OCI-LY7 (cell line): ENCODE measurements at regions not wholly inside any gene's neighbourhood (a gene's known extent, or its start where the extent isn't known, plus 50 kb on each side); places are given as distances from the start of the nearest gene placed in this dataset.

Experiments used
- BruUV-seq: library from RNA; stranded (reverse); fragments of 400-500 nt; replicated peaks from 2 replicates; lab custom pipeline; 2021; lab: Mats Ljungman, UMichigan
- CTCF ChIA-PET: fragments of 300-600 bp; sonication (Branson Sonifier 250); formaldehyde crosslinking; loops from one replicate; lab custom pipeline; 2022; ENCODE audit warnings: antibody characterized with exemption; ENCODE audit not compliant: unreplicated experiment; lab: Charles Lee
- POLR2A ChIA-PET: fragments of 300-600 bp; sonication (Branson Sonifier 250); formaldehyde crosslinking; loops from one replicate; lab custom pipeline; 2022; ENCODE audit warnings: antibody characterized with exemption; lab: Charles Lee
- DNase-seq: peaks from one replicate; pipeline ENCODE4 v3.0.0-alpha.2; 2015; ENCODE audit warnings: low spot score
- H2AFZ ChIP-seq: fragments of 200-600 bp; sonication (generic), shearing (Covaris generic); 2 replicates; pipeline ENCODE4 v1.6.1; 2014; ENCODE audit warnings: mild to moderate bottlenecking, antibody characterized with exemption, low read length, moderate library complexity
- H3K27ac ChIP-seq: fragments of 200-600 bp; sonication (generic); 2 replicates; pipeline ENCODE4 v1.5.1; 2014; ENCODE audit warnings: mixed run types, low read depth, mild to moderate bottlenecking, moderate library complexity, low read length, inconsistent platforms; ENCODE audit not compliant: poor library complexity, severe bottlenecking
- H3K36me3 ChIP-seq: fragments of 200-600 bp; sonication (generic); 2 replicates; pipeline ENCODE4 v1.6.1; 2014; ENCODE audit warnings: mild to moderate bottlenecking, antibody characterized with exemption, low read length, moderate library complexity, mixed read lengths; ENCODE audit not compliant: insufficient read depth
- H3K4me1 ChIP-seq: fragments of 200-600 bp; sonication (generic); 2 replicates; pipeline ENCODE4 v1.5.1; 2014; ENCODE audit warnings: mild to moderate bottlenecking, low read length; ENCODE audit not compliant: insufficient read depth, poor library complexity, severe bottlenecking
- H3K4me2 ChIP-seq: fragments of 200-600 bp; sonication (generic); 2 replicates; pipeline ENCODE4 v1.6.1; 2014; ENCODE audit warnings: mild to moderate bottlenecking, low read length
- H3K4me3 ChIP-seq: fragments of 200-600 bp; sonication (generic); 2 replicates; pipeline ENCODE4 v1.5.1; 2014; ENCODE audit warnings: mild to moderate bottlenecking, low read depth, low read length; ENCODE audit not compliant: poor library complexity, severe bottlenecking
- H3K79me2 ChIP-seq: fragments of 200-600 bp; sonication (generic); 2 replicates; pipeline ENCODE4 v1.6.1; 2016; ENCODE audit warnings: low read depth, mild to moderate bottlenecking, low read length, moderate library complexity, mixed read lengths; ENCODE audit not compliant: insufficient read depth
- H3K9me2 ChIP-seq: fragments of 200-600 bp; sonication (generic); 2 replicates; pipeline ENCODE4 v1.6.1; 2016; ENCODE audit warnings: mild to moderate bottlenecking, low read length, mixed read lengths; ENCODE audit not compliant: insufficient read depth
- H3K9me3 ChIP-seq: fragments of 200-600 bp; sonication (generic); 2 replicates; pipeline ENCODE4 v1.6.1; 2014; ENCODE audit warnings: mild to moderate bottlenecking, mixed run types, low read length, mixed read lengths
- H4K20me1 ChIP-seq: fragments of 200-600 bp; sonication (generic); 2 replicates; pipeline ENCODE4 v1.6.1; 2014; ENCODE audit warnings: mild to moderate bottlenecking, antibody characterized with exemption, low read length, moderate library complexity, mixed read lengths; ENCODE audit not compliant: insufficient read depth
- CTCF ChIP-seq: fragments of 200-600 bp; sonication (generic); conservative IDR thresholded peaks from 2 replicates; pipeline ENCODE4 v1.5.1; 2014; ENCODE audit warnings: mild to moderate bottlenecking, antibody characterized with exemption, low read length, moderate library complexity, mixed read lengths
- EZH2phosphoT487 ChIP-seq: fragments of 200-600 bp; sonication (generic); IDR thresholded peaks from 2 replicates; pipeline ENCODE4 v1.6.1; 2018; ENCODE audit warnings: low read depth, borderline replicate concordance, mild to moderate bottlenecking, mixed run types, antibody characterized with exemption, low read length, moderate library complexity, mixed read lengths
- intact Hi-C: fragments of 100-400 bp; cut with micrococcal nuclease; formaldehyde crosslinking; loops from one replicate; pipeline ENCODE4 v1.10.0; 2022; ENCODE audit not compliant: unreplicated experiment

GRCh38 chr3:178306432-178307115 lies 229.7 kb upstream of the KCNMB2 start:
- no peak overlapping the region for H3K4me2 ChIP-seq
- H3K79me2 ChIP-seq: no peaks in the 10 kb centered on the region
- H2AFZ ChIP-seq: no peak overlapping the region
- TF ChIP-seq CTCF: no peak
- no peak for TF ChIP-seq EZH2phosphoT487
- H3K9me3 ChIP-seq: no peaks in the 10 kb centered on the region
- no peak overlapping the region for H3K4me3 ChIP-seq
- no TSS peak for BruUV-seq
- intact Hi-C loops: no loop called here
- ChIA-PET CTCF (no interaction called here), POLR2A (interaction anchor here (0.5 kb wide), 1 partner anchor 1149 kb away, joined by 5 read pairs; no protein-coding TSS in a partner anchor)
- H3K9me2 ChIP-seq: no peaks in the 10 kb centered on the region
- no peaks in the 10 kb centered on the region for H3K4me1 ChIP-seq
- DNase-seq: no peak
- no peaks in the 10 kb centered on the region for H3K36me3 ChIP-seq
- no peaks in the 10 kb centered on the region for H4K20me1 ChIP-seq
- H3K27ac ChIP-seq: no peak overlapping the region

GRCh38 chr3:178308771-178309170 lies 227.5 kb upstream of the KCNMB2 start:
- POLR2A ChIA-PET: interaction anchor here (0.7 kb wide), 1 partner anchor 1226 kb away, joined by 4 read pairs; no protein-coding TSS in a partner anchor
- Histone ChIP-seq H3K4me2 (no peak overlapping the region), H3K4me3 (no peak overlapping the region), H2AFZ (no peak overlapping the region), H3K27ac (no peak overlapping the region), H4K20me1 (no peaks in the 10 kb centered on the region), H3K9me2 (no peaks in the 10 kb centered on the region), H3K36me3 (no peaks in the 10 kb centered on the region), H3K9me3 (no peaks in the 10 kb centered on the region), H3K79me2 (no peaks in the 10 kb centered on the region), H3K4me1 (no peaks in the 10 kb centered on the region)
- intact Hi-C loops: no loop called here
- CTCF ChIA-PET: no interaction called here
- no peak for DNase-seq
- TF ChIP-seq EZH2phosphoT487 (no peak), CTCF (no peak)
- BruUV-seq: no TSS peak

- POLR2A ChIA-PET: no interaction called here
- Histone ChIP-seq H3K9me2 (no peaks in the 10 kb centered on the region), H3K36me3 (no peaks in the 10 kb centered on the region), H2AFZ (no peak overlapping the region), H3K4me3 (no peak overlapping the region), H3K4me1 (no peaks in the 10 kb centered on the region), H3K4me2 (no peak overlapping the region), H3K9me3 (no peaks in the 10 kb centered on the region), H3K79me2 (no peaks in the 10 kb centered on the region), H3K27ac (no peak overlapping the region), H4K20me1 (no peaks in the 10 kb centered on the region)
- TF ChIP-seq CTCF (no peak), EZH2phosphoT487 (no peak)
- CTCF ChIA-PET: no interaction called here
- DNase-seq: no peak
- intact Hi-C loops: no loop called here
- BruUV-seq: no TSS peak
Measured at GRCh38 chr3:178310949-178311348, 225.3 kb upstream of the KCNMB2 start.
